ENCODE measurements at regions not wholly inside any gene's neighbourhood (a gene's known extent, or its start where the extent isn't known, plus 50 kb on each side); places are given as distances from the start of the nearest gene placed in this dataset.
"Not testable (repeated sequence)": the region's sequence is repeated elsewhere in the genome, so short reads cannot be mapped to it uniquely, and the experiment has no call there.

- no peak for TF ChIP-seq CTCF (conservative IDR thresholded peaks at IDR 0.05; ENCODE audit: low read depth, low read length)
- no peak for DNase-seq (ENCODE audit: low read depth)
- no peak overlapping the region for H3K4me3 ChIP-seq (ENCODE audit: low read depth, low read length)
These were observed 458.4 kb upstream of the LRRC7 start for GRCh38 chr1:69109277-69109676.

GRCh38 chr1:69110851-69111250 lies 456.9 kb upstream of the LRRC7 start:
- no peak for DNase-seq (ENCODE audit: low read depth)
- no peak overlapping the region for H3K4me3 ChIP-seq (ENCODE audit: low read depth, low read length)
- TF ChIP-seq CTCF (conservative IDR thresholded peaks at IDR 0.05; ENCODE audit: low read depth, low read length) = no peak

- DNase-seq (ENCODE audit: low read depth); H3K4me3 ChIP-seq (ENCODE audit: low read depth, low read length): not testable (repeated sequence)
These were observed 447.5 kb upstream of the LRRC7 start for GRCh38 chr1:69120126-69120741.

- no peak overlapping the region for H3K4me3 ChIP-seq (ENCODE audit: low read depth, low read length)
- TF ChIP-seq CTCF (conservative IDR thresholded peaks at IDR 0.05; ENCODE audit: low read depth, low read length) = no peak
- no peak for DNase-seq (ENCODE audit: low read depth)
These were observed 446.9 kb upstream of the LRRC7 start for GRCh38 chr1:69120817-69121216.

GRCh38 chr1:69121723-69122122 lies 446.0 kb upstream of the LRRC7 start:
- DNase-seq (ENCODE audit: low read depth) = no peak
- no peak for TF ChIP-seq CTCF (conservative IDR thresholded peaks at IDR 0.05; ENCODE audit: low read depth, low read length)
- no peak overlapping the region for H3K4me3 ChIP-seq (ENCODE audit: low read depth, low read length)

GRCh38 chr1:69122373-69122772 lies 445.3 kb upstream of the LRRC7 start:
- H3K4me3 ChIP-seq (ENCODE audit: low read depth, low read length) = no peak overlapping the region
- no peak for DNase-seq (ENCODE audit: low read depth)
- no peak for TF ChIP-seq CTCF (conservative IDR thresholded peaks at IDR 0.05; ENCODE audit: low read depth, low read length)

GRCh38 chr1:69123486-69123885 lies 444.2 kb upstream of the LRRC7 start:
- DNase-seq (ENCODE audit: low read depth) = no peak
- H3K4me3 ChIP-seq (ENCODE audit: low read depth, low read length) = no peak overlapping the region
- TF ChIP-seq CTCF (conservative IDR thresholded peaks at IDR 0.05; ENCODE audit: low read depth, low read length) = no peak
